Lower leg skin (tissue), 3 donors: ENCODE measurements at regions not wholly inside any gene's neighbourhood (a gene's known extent, or its start where the extent isn't known, plus 50 kb on each side); places are given as distances from the start of the nearest gene placed in this dataset.

Experiments
- POLR2A ChIP-seq, 2 donors: fragments of 450-650 bp; IDR thresholded peaks; one replicate each; pipeline ENCODE4 v1.6.1; 2016 to 2017; ENCODE audit warnings: antibody characterized with exemption in 2 of 2, mild to moderate bottlenecking in 1 of 2, moderate library complexity in 1 of 2
- TF ChIP-seq, protein P1 (sequence below), 3 donors: fragments of 450-650 bp; IDR thresholded peaks; one replicate each; pipeline ENCODE4 v1.5.1; 2016; ENCODE audit warnings: antibody characterized with exemption in 3 of 3, mild to moderate bottlenecking in 3 of 3, moderate library complexity in 2 of 3

GRCh38 chr6:138716013-138716412 lies 57.6 kb upstream of the CCDC28A start:
- TF ChIP-seq, protein P1, sequence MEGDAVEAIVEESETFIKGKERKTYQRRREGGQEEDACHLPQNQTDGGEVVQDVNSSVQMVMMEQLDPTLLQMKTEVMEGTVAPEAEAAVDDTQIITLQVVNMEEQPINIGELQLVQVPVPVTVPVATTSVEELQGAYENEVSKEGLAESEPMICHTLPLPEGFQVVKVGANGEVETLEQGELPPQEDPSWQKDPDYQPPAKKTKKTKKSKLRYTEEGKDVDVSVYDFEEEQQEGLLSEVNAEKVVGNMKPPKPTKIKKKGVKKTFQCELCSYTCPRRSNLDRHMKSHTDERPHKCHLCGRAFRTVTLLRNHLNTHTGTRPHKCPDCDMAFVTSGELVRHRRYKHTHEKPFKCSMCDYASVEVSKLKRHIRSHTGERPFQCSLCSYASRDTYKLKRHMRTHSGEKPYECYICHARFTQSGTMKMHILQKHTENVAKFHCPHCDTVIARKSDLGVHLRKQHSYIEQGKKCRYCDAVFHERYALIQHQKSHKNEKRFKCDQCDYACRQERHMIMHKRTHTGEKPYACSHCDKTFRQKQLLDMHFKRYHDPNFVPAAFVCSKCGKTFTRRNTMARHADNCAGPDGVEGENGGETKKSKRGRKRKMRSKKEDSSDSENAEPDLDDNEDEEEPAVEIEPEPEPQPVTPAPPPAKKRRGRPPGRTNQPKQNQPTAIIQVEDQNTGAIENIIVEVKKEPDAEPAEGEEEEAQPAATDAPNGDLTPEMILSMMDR (IDR thresholded peaks at IDR 0.05), result no peak
- TF ChIP-seq POLR2A (IDR thresholded peaks at IDR 0.05), result no peak
